ENCODE measurements at regions not wholly inside any gene's neighbourhood (a gene's known extent, or its start where the extent isn't known, plus 50 kb on each side); places are given as distances from the start of the nearest gene placed in this dataset.

DNA sequence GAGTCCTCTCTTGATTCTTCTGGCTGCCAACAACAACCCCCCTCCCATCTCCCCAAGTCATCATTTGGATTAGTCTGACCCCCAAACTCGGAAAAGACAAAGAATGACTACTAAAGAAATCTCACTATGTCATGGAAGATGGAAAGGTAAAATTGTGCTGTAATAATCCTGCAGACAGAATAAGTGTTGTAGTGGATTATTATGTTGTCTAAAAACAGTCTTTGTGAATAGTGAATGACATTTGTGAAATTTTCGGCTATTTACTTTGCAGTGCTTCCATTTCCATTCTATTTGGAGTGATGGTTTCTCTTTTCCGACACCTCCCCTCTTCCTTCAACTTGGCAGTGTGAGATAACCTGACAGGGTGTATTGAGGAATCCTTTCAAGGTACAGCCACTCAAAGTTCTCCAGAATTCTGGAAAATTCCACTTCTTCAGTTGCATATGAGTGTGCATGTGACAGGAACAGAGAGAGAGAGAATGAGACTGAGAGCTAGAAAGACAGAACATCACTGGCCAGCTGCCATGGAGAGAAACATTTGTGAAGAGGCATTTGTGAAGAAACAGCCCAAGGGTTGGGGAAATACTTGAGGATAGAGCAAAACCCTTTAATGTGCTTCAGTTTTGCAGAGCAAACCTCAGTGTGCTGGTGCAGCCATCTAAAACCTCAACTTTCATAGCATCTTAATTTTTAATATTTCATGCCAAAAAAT lies 141.9 kb upstream of the DLX2 start:
- Mint-ChIP-seq H3K36me3 (no peaks in the 10 kb centered on the region), H3K4me3 (no peak overlapping the region), H3K4me1 (peaks cover 6% of the 10 kb centered on the region), H3K9me3 (ENCODE audit: low read depth) (no peaks in the 10 kb centered on the region), H3K27ac (no peak overlapping the region), H3K27me3 (peaks cover 5% of the 10 kb centered on the region)
- CTCF ChIA-PET: no interaction called here
- ATAC-seq (no peak), DNase-seq (no peak)

DNA sequence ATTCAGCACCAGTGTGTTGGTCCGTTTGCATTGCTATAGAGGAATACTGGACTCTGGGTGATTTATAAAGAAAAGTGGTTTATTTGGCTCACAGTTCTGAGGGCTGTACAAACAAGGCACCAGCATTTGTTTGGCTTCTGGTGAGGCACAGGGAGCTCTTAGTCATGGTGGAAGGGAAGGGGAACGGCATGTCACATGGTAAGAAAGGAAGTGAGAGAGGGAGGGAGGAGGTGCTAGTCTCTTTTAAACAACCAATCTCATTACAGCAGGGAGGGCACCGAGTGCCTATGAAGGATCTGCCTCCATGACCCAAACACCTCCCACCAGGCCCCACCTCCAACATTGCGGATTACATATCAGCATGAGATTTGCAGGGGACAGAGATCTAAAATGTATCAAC lies 143.9 kb upstream of the DLX2 start:
- CTCF ChIA-PET: no interaction called here
- Mint-ChIP-seq H3K4me3 (no peak overlapping the region), H3K27me3 (peaks cover 5% of the 10 kb centered on the region), H3K4me1 (peaks cover 23% of the 10 kb centered on the region), H3K36me3 (no peaks in the 10 kb centered on the region), H3K27ac (no peak overlapping the region), H3K9me3 (ENCODE audit: low read depth) (no peaks in the 10 kb centered on the region)
- no peak for DNase-seq
- no peak for ATAC-seq

DNA sequence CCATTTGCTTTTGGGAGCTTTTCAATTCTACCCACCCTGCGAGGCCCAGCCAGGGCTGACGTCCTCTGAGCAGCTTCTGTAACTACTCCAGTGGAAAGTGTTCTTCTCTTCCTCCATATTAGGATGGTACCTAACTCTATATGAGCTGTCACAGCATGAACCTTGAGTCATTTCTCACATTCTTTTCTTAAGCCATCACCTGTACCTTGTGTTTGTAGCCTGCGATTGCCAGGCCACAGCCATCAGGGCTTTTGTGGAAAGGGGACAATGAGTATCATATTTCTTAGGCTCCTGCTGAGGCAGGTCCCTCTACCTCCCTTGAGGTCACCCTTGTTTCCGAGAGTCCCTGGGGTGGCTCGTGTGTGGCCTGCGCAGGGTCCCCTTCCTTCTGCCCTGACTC lies 144.5 kb upstream of the DLX2 start:
- CTCF ChIA-PET: no interaction called here
- Mint-ChIP-seq H3K4me1 (peaks cover 29% of the 10 kb centered on the region), H3K27ac (no peak overlapping the region), H3K9me3 (ENCODE audit: low read depth) (no peaks in the 10 kb centered on the region), H3K27me3 (peaks cover 5% of the 10 kb centered on the region), H3K36me3 (no peaks in the 10 kb centered on the region), H3K4me3 (no peak overlapping the region)
- ATAC-seq (no peak), DNase-seq (no peak)

DNA sequence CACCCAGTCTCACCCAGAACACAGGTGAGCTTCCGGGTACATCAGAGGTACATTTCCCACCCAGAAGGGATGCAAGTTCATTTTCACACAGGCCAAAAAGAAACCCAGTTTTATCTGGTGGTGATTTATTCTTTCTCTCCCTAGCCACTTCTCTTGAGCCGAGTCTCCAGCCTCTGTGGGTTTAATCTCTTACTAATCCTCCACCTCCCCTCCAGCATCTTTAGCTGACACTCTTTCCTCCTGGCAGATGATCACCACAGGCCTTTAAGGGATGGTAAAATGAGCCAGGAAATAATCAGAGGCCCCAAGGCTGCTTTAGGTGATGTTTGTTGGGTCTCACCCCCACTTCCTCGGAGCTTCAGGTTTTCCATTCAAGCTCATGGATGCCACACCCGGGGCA lies 145.7 kb upstream of the DLX2 start:
- H3K4me3 Mint-ChIP-seq: no peak overlapping the region
- no peak for ATAC-seq
- no peak for DNase-seq
- peaks cover 40% of the 10 kb centered on the region for H3K4me1 Mint-ChIP-seq
- H3K27me3 Mint-ChIP-seq: peaks cover 6% of the 10 kb centered on the region
- CTCF ChIA-PET: no interaction called here
- no peaks in the 10 kb centered on the region for H3K9me3 Mint-ChIP-seq (ENCODE audit: low read depth)
- H3K36me3 Mint-ChIP-seq: no peaks in the 10 kb centered on the region
- no peak overlapping the region for H3K27ac Mint-ChIP-seq

DNA sequence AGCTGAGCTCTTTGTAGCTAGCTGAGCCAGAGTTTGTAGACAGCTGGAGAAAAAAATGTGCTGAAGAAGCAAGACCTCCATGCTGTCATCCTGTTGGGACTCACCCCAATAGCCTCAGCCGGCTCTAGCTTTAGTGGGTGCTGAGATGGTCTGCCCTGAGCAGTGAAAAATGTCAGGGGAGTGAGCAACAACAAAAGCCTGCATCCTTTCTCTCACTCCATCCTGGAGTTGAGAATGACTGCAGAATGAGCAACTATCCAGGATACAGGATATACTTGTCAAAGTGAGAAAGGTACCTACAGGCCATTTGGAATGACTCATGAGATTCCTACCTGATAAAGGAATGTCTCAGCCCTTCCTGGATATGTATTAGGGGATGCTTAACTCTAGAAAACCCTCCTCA lies 146.1 kb upstream of the DLX2 start:
- H3K36me3 Mint-ChIP-seq: no peaks in the 10 kb centered on the region
- H3K4me3 Mint-ChIP-seq: no peak overlapping the region
- CTCF ChIA-PET: no interaction called here
- DNase-seq (no peak), ATAC-seq (no peak)
- H3K4me1 Mint-ChIP-seq: peaks cover 44% of the 10 kb centered on the region
- no peaks in the 10 kb centered on the region for H3K9me3 Mint-ChIP-seq (ENCODE audit: low read depth)
- no peak overlapping the region for H3K27ac Mint-ChIP-seq
- peaks cover 6% of the 10 kb centered on the region for H3K27me3 Mint-ChIP-seq

DNA sequence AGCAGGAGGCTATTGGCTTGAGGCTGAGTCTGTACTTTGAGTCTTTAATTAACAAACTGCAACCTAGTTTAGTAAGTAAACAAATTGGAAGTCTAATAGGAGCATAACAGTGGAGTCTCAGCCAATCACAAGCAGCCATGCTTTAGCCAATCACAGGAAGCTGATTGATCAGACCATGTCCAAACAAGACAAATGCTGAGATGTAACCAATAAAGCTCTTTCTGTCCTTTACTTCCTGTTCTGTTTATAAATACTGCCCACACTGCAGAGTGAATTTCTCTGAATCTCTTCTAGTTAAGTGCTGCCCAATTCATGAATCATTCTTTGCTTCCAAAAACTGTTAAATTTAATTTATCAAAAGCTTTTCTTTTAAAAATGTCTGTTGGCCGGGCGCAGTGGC lies 146.6 kb upstream of the DLX2 start:
- H3K27me3 Mint-ChIP-seq: peaks cover 6% of the 10 kb centered on the region
- no peak for DNase-seq
- H3K4me3 Mint-ChIP-seq: no peak overlapping the region
- H3K27ac Mint-ChIP-seq: no peak overlapping the region
- no peaks in the 10 kb centered on the region for H3K9me3 Mint-ChIP-seq (ENCODE audit: low read depth)
- H3K36me3 Mint-ChIP-seq: no peaks in the 10 kb centered on the region
- H3K4me1 Mint-ChIP-seq: peaks cover 46% of the 10 kb centered on the region
- CTCF ChIA-PET: no interaction called here
- ATAC-seq: no peak

DNA sequence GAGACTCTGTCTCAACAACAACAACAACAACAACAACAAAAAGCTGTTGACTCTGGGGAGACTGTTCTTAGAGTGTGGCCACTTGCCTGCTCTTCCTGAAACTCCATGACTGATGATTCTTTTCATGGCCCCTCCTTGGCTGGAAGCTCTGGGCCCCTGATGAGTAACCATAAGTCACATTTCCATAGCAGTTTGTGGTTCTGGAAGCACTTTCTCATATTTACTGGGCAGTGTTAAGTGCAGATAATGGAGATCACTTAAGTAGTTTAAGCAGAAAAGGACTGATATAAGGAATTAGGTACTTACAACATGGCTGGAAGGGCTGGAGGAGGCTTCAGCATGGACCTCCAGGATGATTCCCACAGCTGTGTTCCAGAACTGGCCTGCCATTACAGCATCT lies 147.3 kb upstream of the DLX2 start:
- H3K36me3 Mint-ChIP-seq: no peaks in the 10 kb centered on the region
- no peak overlapping the region for H3K4me3 Mint-ChIP-seq
- peaks cover 6% of the 10 kb centered on the region for H3K27me3 Mint-ChIP-seq
- CTCF ChIA-PET: interaction anchor here (0.7 kb wide), 1 partner anchor 212 kb away, joined by 3 read pairs; no protein-coding TSS in a partner anchor
- H3K4me1 Mint-ChIP-seq: peaks cover 46% of the 10 kb centered on the region
- DNase-seq (no peak), ATAC-seq (no peak)
- no peaks in the 10 kb centered on the region for H3K9me3 Mint-ChIP-seq (ENCODE audit: low read depth)
- no peak overlapping the region for H3K27ac Mint-ChIP-seq

DNA sequence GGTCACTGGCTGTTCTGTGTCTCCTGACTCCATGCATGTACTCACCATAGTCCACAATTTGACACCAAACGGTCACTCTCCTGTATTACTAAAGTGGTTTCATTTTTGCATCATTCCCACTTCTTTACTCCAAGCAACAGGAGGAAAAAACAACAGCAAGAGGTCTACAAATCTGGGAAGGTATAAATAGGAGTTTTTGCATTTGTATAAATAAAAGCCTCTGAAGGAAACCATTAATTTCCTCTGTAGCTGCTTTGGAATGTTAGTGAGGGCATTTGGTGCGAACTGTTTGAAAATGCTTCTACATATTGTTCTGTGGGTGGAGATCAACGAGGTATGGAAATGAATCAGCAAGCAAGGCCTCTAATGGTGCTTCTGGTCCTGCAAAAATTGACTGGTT lies 148.5 kb upstream of the DLX2 start:
- no peaks in the 10 kb centered on the region for H3K36me3 Mint-ChIP-seq

DNA sequence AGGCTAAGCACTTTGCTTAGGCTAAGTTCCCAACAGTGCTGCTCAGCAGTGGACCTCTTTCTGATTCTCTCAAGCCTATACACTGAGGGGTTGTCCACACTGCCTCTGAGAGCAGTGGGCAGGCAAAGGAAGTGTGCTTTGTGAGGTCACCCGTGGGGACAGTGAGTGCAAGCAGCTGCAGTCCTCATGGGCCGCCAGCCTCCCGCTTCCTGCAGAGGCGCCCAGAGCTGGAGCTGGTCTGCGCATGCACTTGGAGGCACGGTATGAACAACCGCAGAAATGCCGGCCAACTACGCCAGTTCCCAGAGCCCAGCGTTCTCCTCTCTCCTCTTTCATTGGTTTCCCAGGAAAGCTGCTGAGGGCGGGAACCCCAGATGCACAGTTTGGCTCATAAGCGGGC lies 149.5 kb upstream of the DLX2 start:
- CTCF ChIA-PET: interaction anchor here (0.9 to 2.2 kb wide), 2 partner anchors 210 to 214 kb away, joined by 4 read pairs; no protein-coding TSS in a partner anchor
- ATAC-seq (no peak), DNase-seq (no peak)
- peak overlapping the region; percentile 13 for H3K27ac Mint-ChIP-seq
- H3K36me3 Mint-ChIP-seq: no peaks in the 10 kb centered on the region
- H3K27me3 Mint-ChIP-seq: peaks cover 13% of the 10 kb centered on the region
- H3K4me1 Mint-ChIP-seq: peaks cover 45% of the 10 kb centered on the region
- H3K9me3 Mint-ChIP-seq (ENCODE audit: low read depth): no peaks in the 10 kb centered on the region
- H3K4me3 Mint-ChIP-seq: no peak overlapping the region

More for the DNA sequence above, 148.5 kb upstream of the DLX2 start:
- Mint-ChIP-seq H3K4me3 (no peak overlapping the region), H3K27ac (no peak overlapping the region), H3K4me1 (peaks cover 46% of the 10 kb centered on the region), H3K27me3 (peaks cover 6% of the 10 kb centered on the region), H3K9me3 (ENCODE audit: low read depth) (no peaks in the 10 kb centered on the region)
- DNase-seq (no peak), ATAC-seq (peak; percentile 31)
- CTCF ChIA-PET: interaction anchor here (0.9 to 2.2 kb wide), 2 partner anchors 211 to 215 kb away, joined by 4 read pairs; no protein-coding TSS in a partner anchor

DNA sequence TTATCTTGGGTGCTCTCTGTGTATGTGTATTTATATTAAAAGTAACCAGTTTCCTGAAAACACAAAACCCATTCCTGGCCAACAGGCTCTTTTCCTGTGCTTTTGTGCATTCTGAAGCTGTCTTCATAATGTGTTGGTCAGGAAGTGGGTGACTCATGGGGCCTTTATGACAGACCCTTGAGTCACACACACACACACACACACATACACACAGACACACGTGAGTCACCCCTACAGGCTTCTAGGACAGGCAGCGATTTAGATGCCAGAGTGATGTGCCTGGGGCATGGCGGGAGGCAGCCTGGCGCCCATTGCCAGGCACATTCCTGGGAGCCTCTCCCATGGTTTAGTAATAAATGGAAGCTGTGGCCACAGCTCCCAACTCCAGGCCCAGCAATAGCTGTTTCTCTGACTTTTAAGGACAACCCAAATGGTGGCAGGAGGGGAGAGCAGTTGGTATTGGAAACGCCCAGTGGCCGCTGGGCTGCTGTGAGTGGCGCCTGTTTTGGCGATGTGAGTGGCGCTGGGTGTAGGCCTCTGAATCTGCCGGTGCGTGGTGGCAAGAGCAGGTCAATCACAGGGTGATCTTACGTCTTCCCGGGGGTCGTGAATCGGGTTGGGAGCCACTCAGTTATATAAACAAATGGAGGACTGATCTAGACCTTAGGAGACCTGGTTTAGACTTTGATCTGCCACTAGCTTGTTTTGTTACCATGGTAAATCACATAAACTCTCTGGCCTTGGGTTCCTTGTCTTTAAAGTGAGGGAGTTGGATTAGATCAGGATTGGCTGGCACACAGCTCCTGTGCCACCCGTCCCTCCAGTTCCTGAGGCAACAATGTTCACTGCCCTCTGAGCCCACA lies 150.7 kb upstream of the DLX2 start:
- Mint-ChIP-seq H3K4me3 (no peak overlapping the region), H3K9me3 (ENCODE audit: low read depth) (no peaks in the 10 kb centered on the region), H3K36me3 (no peaks in the 10 kb centered on the region), H3K27ac (no peak overlapping the region), H3K4me1 (peaks cover 45% of the 10 kb centered on the region), H3K27me3 (peaks cover 13% of the 10 kb centered on the region)
- ATAC-seq (peak; percentile 95), DNase-seq (peak; percentile 67)
- CTCF ChIA-PET: interaction anchor here (1.5 to 2.2 kb wide), 2 partner anchors 208 to 213 kb away, joined by 4 to 5 read pairs; no protein-coding TSS in a partner anchor

DNA sequence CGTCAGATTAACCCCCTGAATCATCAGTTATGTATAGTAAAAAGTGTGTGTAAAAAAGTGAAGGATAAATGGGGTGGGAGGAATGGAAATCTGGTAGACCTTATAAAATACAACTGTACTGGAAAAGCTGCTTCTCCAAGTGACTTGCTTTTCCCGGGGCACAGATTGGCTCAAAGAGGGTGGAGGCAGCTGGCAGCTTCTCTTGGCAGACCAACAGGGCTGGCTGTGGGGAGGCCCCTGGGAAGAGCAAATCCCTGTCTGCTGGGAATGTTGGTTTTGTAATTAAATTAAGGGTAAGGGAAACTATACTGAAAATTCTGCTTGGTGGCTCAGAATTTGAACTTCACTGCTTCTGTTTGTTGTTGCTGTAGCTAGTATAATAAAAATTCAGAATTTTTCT lies 154.2 kb upstream of the DLX2 start:
- no peak overlapping the region for H3K4me3 Mint-ChIP-seq
- peaks cover 16% of the 10 kb centered on the region for H3K27me3 Mint-ChIP-seq
- peaks cover 21% of the 10 kb centered on the region for H3K4me1 Mint-ChIP-seq
- no peak overlapping the region for H3K27ac Mint-ChIP-seq
- DNase-seq (no peak), ATAC-seq (no peak)
- CTCF ChIA-PET: no interaction called here
- H3K9me3 Mint-ChIP-seq (ENCODE audit: low read depth): no peaks in the 10 kb centered on the region
- no peaks in the 10 kb centered on the region for H3K36me3 Mint-ChIP-seq

DNA sequence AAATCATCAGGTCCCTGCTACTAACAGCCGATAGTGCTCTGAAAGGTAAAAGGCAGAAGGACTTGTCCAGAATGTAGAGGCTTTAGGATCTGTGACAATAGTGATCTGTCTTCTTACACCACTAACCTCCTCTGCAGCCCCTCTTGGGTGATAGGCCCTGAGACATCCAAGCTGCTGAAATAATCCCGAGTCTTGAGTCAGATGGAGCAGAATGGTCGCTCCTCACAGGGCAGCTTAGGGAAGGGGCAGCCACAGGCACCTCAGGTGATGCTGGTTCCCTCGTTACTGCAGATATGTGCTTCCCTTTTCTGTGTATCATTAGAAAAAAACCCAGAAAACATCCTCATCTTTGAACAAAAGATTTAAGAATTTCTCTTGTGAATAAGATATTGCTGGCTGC lies 157.1 kb upstream of the DLX2 start:
- H3K27ac Mint-ChIP-seq: no peak overlapping the region
- H3K9me3 Mint-ChIP-seq (ENCODE audit: low read depth): peaks cover 3% of the 10 kb centered on the region
- H3K27me3 Mint-ChIP-seq: peaks cover 14% of the 10 kb centered on the region
- DNase-seq (no peak), ATAC-seq (no peak)
- H3K36me3 Mint-ChIP-seq: no peaks in the 10 kb centered on the region
- CTCF ChIA-PET: no interaction called here
- H3K4me3 Mint-ChIP-seq: no peak overlapping the region
- no peaks in the 10 kb centered on the region for H3K4me1 Mint-ChIP-seq

DNA sequence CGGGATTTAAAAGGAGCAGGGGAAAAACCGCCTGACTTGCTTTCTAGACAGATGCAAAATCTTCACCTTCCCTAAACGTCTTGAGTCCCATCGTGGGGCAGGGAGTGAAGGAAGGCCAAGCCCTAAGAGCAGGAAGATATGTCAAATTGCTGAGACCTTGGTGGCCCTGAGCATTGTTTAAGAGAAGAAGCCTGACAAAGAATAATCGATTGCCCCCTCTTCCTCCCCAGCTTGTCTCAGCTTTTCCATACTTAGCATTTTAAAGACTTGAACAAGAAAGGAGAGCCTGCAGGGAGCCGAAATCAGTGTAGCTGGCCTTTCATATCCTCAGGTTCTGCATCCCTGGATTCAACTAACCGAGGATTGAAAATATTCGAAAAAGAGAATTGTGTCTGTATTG lies 157.6 kb upstream of the DLX2 start:
- ATAC-seq: no peak
- Mint-ChIP-seq H3K4me1 (no peaks in the 10 kb centered on the region), H3K27ac (no peak overlapping the region), H3K9me3 (ENCODE audit: low read depth) (peaks cover 3% of the 10 kb centered on the region), H3K4me3 (no peak overlapping the region), H3K27me3 (peaks cover 14% of the 10 kb centered on the region), H3K36me3 (no peaks in the 10 kb centered on the region)
- CTCF ChIA-PET: no interaction called here
- DNase-seq: no peak

DNA sequence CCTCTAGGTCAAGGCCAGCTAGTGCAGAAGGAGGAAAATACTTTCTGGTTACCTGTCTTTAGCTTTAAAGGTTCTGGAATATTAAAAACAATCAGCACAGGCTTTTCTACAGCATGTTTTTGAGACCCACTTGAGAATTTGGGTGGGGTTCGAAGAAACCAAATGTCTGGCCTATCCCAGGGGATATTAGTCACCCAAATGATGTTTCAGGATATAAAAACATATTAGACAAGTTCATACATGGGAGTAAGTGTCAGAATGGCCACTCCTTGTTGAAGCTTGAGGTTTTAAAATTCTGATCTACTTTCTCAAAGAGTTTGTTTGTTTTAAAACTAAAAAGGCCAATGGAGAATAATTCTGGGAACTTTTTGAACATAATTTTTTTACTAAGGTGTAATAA lies 158.6 kb upstream of the DLX2 start:
- Mint-ChIP-seq H3K4me3 (no peak overlapping the region), H3K36me3 (no peaks in the 10 kb centered on the region), H3K9me3 (ENCODE audit: low read depth) (peaks cover 3% of the 10 kb centered on the region), H3K27ac (no peak overlapping the region), H3K4me1 (no peaks in the 10 kb centered on the region), H3K27me3 (peaks cover 11% of the 10 kb centered on the region)
- CTCF ChIA-PET: no interaction called here
- no peak for ATAC-seq
- DNase-seq: no peak
